Tibial artery (tissue), 4 donors: ENCODE measurements at regions not wholly inside any gene's neighbourhood (a gene's known extent, or its start where the extent isn't known, plus 50 kb on each side); places are given as distances from the start of the nearest gene placed in this dataset.

Experiments
- DNase-seq, 2 donors: peaks; one replicate each; pipeline ENCODE4 v3.0.0-alpha.2; 2019
- H3K27ac ChIP-seq, 2 donors: fragments of 200-600 bp; sonication (generic) in 1 of 2; 1 replicate in 1 of 2; 2 replicates in 1 of 2; pipeline ENCODE4 v1.5.1; 2018 to 2019; ENCODE audit warnings: mild to moderate bottlenecking in 1 of 2
- H3K27me3 ChIP-seq, 2 donors: fragments of 200-600 bp; sonication (generic) in 1 of 2; one replicate each; pipeline versions ENCODE4 v1.5.1 to v1.6.0; 2016 to 2019
- H3K36me3 ChIP-seq, 3 donors: fragments of 200-600 bp; sonication (generic) in 2 of 3; one replicate each; pipeline ENCODE4 v1.5.1; 2016 to 2019; ENCODE audit warnings: mild to moderate bottlenecking in 2 of 3
- H3K4me1 ChIP-seq, 4 donors: fragments of 200-600 bp; sonication (generic) in 2 of 4; 1 replicate in 3 of 4; 2 replicates in 1 of 4; pipeline ENCODE4 v1.5.1; 2016 to 2019
- H3K4me3 ChIP-seq, 2 donors: fragments of 200-600 bp; sonication (generic) in 1 of 2; 1 replicate in 1 of 2; 2 replicates in 1 of 2; pipeline ENCODE4 v1.5.1; 2018 to 2019; ENCODE audit warnings: mild to moderate bottlenecking in 2 of 2
- H3K9me3 ChIP-seq, 3 donors: fragments of 200-600 bp; sonication (generic) in 1 of 3; one replicate each; pipeline ENCODE4 v1.5.1; 2016 to 2019
- CTCF ChIP-seq, 2 experiments: fragments of 200-600 bp in 1 of 2; fragments of 450-650 bp in 1 of 2; IDR thresholded peaks; one replicate each; pipeline ENCODE4 v1.5.1; 2017 to 2019; ENCODE audit warnings: antibody characterized with exemption in 2 of 2, mild to moderate bottlenecking in 1 of 2, moderate library complexity in 1 of 2
- intact Hi-C: fragments of 100-400 bp; cut with DNase I; formaldehyde crosslinking; loops from one replicate; pipeline ENCODE4 v1.15.0; 2023; ENCODE audit warnings: low total_unique reads

GRCh38 chr2:10990561-10991111 lies 78.9 kb downstream of the KCNF1 start:
- H3K4me1 ChIP-seq, result no peaks in the 10 kb centered on the region
- TF ChIP-seq CTCF (IDR thresholded peaks at IDR 0.05), result no peak
- no peaks in the 10 kb centered on the region for H3K9me3 ChIP-seq
- intact Hi-C loops, result no loop called here
- H3K27ac ChIP-seq, result no peak overlapping the region
- no peaks in the 10 kb centered on the region for H3K36me3 ChIP-seq
- H3K27me3 ChIP-seq, result no peaks in the 10 kb centered on the region
- peak in 1 of 2 donors; percentile 46 for DNase-seq
- no peak overlapping the region for H3K4me3 ChIP-seq

GRCh38 chr2:10992023-10992791 lies 80.5 kb downstream of the KCNF1 start:
- Histone ChIP-seq H3K36me3 (no peaks in the 10 kb centered on the region), H3K9me3 (no peaks in the 10 kb centered on the region), H3K27ac (no peak overlapping the region), H3K4me3 (no peak overlapping the region), H3K27me3 (no peaks in the 10 kb centered on the region), H3K4me1 (no peaks in the 10 kb centered on the region)
- TF ChIP-seq CTCF (IDR thresholded peaks at IDR 0.05), result no peak
- DNase-seq, result no peak
- intact Hi-C loops, result no loop called here

GRCh38 chr2:10993001-10993481 lies 81.3 kb downstream of the KCNF1 start:
- Histone ChIP-seq H3K4me1 (no peaks in the 10 kb centered on the region), H3K4me3 (no peak overlapping the region), H3K27ac (no peak overlapping the region), H3K27me3 (no peaks in the 10 kb centered on the region), H3K36me3 (no peaks in the 10 kb centered on the region), H3K9me3 (no peaks in the 10 kb centered on the region)
- DNase-seq, result no peak
- TF ChIP-seq CTCF (IDR thresholded peaks at IDR 0.05), result no peak
- intact Hi-C loops, result no loop called here

- Histone ChIP-seq H3K4me1 (no peaks in the 10 kb centered on the region), H3K27me3 (no peaks in the 10 kb centered on the region), H3K9me3 (no peaks in the 10 kb centered on the region), H3K4me3 (no peak overlapping the region), H3K36me3 (no peaks in the 10 kb centered on the region), H3K27ac (no peak overlapping the region)
- intact Hi-C loops, result no loop called here
- no peak for TF ChIP-seq CTCF (IDR thresholded peaks at IDR 0.05)
- no peak for DNase-seq
Observed at GRCh38 chr2:10995366-10995970, 83.7 kb downstream of the KCNF1 start.

GRCh38 chr2:11004199-11004598 lies 92.5 kb downstream of the KCNF1 start:
- intact Hi-C loops, result no loop called here
- Histone ChIP-seq H3K9me3 (no peaks in the 10 kb centered on the region), H3K27me3 (peaks cover 0 to 12% of the 10 kb centered on the region in 2 donors), H3K4me1 (no peaks in the 10 kb centered on the region), H3K27ac (no peak overlapping the region), H3K36me3 (no peaks in the 10 kb centered on the region), H3K4me3 (no peak overlapping the region)
- no peak for DNase-seq
- no peak for TF ChIP-seq CTCF (IDR thresholded peaks at IDR 0.05)
